NOMO-1 (cell line): ENCODE measurements at regions not wholly inside any gene's neighbourhood (a gene's known extent, or its start where the extent isn't known, plus 50 kb on each side); places are given as distances from the start of the nearest gene placed in this dataset.

Experiments used
- DNase-seq, 2 experiments: peaks; one replicate each; lab custom pipeline; 2025; ENCODE audit not compliant: unreplicated experiment in 2 of 2; lab: John Stamatoyannopoulos, UW

DNA sequence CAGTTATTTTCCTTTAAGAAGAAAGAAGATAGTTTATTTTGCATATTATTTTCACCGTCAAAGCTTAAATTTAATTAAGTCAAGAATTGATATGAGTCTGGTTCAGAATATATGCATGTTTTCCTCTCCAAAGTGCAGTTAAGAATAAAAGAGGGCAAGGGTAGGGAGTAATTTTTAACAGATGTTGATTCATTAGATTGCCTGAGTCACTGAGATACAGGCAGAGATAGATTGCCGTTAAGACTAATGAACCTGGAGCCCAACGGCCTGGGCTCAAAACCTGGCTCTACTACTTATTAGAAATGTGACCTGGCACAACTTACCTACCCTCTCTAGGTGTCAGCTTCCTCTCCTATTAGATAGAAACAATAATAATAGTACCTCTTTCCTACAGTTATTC, 1037.4 kb upstream of the PABPC4L start:
- DNase-seq: no peak

DNA sequence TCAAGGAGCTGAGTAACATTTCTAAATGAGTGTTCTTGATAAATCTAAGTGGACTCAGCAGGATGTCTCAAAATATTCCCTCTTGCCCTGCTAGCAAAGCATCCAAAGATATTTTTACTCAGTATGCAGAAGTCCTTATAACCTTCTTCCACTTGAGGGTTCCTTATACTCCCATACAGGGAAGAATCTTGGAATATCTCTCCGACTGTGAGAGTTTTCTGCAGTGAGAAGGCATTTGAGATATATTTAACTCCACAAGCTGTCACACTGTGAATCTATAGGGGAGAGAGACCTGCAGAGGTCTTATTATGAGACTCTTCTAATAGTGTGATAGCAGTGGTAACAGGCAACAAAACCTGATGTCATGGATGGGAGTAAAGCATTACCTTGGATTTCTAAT, 1034.5 kb upstream of the PABPC4L start:
- DNase-seq: no peak

- no peak for DNase-seq
Measured at GRCh38 chr4:135227842-135228241, 1026.3 kb upstream of the PABPC4L start.

DNA sequence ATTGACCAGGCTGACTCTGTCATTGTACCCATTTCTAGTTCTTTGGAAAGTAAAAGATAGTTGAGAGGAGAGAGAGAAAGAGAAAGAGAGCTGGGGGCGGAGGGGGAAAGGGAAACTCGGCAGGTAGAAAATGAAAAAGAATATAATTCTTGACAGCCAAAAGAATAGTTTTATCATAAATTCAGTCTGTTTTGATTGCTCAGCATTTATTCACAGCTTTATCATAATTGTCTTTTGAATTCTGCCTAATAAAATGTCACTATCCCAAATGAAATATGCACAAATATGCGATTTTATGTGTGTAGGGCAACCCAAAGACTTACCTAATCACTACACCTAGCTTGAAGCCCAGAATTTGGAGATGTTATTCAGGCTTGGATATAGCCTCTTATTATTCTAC, 1024.0 kb upstream of the PABPC4L start:
- DNase-seq: no peak

GRCh38 chr4:135210341-135210740, 1008.8 kb upstream of the PABPC4L start:
- DNase-seq: no peak

DNA sequence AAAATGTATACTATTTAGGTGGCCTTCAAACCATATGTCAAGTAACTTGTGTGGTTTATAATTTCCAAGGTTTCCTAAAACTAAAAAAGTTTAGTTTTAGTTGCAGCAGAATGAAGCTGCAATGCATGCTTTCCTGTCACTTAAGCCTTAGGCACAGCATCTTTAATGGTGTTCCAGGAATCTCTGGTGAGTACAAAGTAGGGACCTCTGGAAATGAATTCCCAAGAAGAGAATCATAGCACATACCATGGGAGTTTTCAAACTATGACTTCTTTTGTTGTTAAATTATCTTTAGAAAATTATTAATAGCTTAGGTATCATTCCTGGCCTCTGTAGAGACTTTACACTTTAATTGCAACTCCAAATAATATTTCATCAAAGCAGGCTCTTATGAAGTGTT, 1005.9 kb upstream of the PABPC4L start:
- DNase-seq: no peak

DNA sequence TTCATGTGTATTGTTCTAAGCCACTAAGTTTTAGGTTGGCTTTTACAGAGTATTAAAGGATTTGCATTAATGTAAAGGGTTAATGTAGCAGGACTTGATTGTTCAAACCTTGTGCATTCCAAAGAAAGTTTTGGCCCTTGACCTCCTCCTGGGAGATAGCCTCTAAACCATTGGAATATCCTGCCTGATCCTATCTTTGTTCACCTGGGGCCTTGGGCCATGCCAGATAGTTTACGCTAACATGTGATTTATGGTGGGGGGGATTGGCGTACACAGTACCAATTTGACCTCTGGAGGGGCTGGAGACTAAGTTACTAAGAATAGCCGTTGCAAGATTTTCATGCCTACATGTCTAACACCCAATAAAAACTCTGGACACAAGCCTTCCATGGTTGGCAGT, 1002.7 kb upstream of the PABPC4L start:
- DNase-seq: no peak

DNA sequence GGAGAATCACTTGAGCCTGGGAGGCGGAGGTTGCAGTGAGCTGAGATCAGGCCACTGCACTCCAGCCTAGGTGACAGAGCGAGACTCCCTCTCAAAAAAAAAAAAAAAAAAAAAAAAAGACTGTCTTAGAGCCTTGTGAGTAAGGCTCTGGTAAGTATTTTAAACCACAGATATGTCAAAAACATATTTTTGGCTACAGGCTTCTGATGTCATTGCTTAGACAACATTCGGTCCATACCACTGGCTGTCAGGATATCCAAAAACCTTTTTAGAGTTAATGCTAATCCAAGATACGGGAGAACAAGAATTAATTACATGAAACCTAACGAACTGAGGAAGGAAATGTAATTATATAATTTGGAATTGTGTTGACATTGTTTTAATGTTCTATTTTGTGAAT, 999.5 kb upstream of the PABPC4L start:
- DNase-seq: no peak

DNA sequence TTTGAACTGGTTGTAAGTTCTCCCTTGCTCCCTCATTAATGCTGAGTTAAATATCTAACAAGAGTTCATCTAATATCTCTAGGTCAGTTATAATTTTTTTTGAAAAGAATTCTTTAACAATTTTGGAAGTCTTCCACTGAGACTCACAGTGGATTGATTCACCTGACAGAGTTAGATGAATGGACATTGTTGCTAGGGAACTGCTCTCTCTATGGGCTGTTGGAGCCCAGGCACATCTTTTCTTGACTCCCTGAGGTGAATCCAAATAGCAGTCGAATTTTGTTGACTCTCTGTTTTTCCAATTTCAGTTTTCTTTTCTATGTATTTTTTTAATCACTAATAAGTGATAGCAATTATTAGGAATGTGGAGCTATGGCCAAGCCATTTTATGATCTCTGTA, 996.1 kb upstream of the PABPC4L start:
- DNase-seq: no peak

GRCh38 chr4:135194477-135194876, 992.9 kb upstream of the PABPC4L start:
- DNase-seq: no peak

DNA sequence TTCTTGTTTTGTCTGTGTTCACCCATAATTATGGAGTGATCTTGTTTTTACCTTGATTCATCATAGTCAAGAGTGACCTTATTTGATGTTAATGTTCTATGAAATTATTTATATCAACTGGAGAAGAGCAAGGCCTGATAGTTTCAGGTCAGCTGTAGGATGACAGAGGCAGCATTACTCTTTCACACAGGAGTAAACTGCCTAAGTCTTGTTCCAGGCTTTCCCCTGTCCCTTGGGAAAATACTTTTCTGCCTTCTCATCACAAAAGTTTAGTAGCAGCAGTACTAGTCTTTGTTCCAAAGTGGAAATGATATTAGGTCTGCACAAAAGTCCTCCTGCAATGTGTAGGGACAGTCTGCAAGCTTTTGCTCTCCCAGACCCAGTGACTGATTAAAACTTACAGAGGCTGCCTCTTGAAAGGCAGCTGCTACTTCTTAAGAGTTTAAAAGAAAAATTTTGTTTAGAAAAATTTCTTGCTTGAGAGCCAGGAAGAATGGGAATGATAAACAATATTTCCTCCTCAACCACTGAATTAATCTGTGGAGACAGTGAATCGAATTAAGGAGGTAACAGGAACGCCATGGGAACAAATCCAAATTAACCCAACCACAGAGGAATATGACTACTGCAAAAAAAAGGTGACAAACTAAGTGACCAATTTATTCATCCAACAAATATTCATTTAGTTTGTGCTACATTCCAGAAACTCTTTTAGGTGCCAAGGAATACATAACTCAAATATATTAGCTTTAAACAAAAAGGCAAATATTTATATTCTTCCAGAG, 991.4 kb upstream of the PABPC4L start:
- no peak for DNase-seq

- DNase-seq: no peak
Measured at GRCh38 chr4:135191596-135191995, 990.0 kb upstream of the PABPC4L start.

- DNase-seq: no peak
Measured at GRCh38 chr4:135186002-135186401, 984.4 kb upstream of the PABPC4L start.

DNA sequence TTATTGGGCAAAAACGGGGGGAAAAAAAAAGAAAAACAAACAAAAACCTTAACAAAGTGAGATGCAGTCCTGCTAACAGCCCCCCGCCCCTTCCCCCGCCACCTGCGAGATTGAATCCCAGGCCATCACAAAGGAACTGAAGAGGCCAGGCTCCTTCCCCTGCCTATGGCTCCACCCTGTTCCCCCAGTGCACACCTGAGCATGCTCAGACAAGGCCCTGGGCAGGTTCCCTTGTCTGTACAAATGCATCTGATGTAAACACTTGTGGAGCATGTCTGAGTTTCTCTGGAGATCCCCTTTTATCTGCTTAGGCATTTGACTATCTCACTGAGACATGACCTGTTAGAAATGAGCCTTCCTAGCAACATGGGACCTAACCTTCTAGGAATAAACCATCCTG, 983.7 kb upstream of the PABPC4L start:
- no peak for DNase-seq

- DNase-seq: no peak
Measured at GRCh38 chr4:135184715-135185114, 983.1 kb upstream of the PABPC4L start.

DNA sequence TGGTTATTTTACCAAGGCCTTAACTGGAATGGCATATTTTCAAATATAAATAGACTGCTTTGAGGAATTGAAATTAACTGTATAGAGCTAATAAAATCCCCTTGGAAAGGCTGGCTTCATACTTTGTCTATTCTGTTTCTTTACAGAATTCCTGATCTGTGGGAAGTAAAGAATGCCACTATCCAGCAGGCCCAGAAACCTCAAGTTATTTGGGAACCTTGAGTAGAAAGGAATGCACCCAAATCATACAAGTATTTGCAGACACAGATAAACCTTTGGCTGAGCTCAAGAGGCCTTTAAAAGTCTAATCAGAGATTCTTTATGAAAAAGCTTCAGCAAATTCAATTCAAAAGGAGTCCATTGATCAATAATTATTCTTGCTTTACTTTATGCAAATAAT, 975.7 kb upstream of the PABPC4L start:
- DNase-seq: no peak

- no peak for DNase-seq
Measured at GRCh38 chr4:135166661-135167060, 965.1 kb upstream of the PABPC4L start.

GRCh38 chr4:135164601-135165000, 963.0 kb upstream of the PABPC4L start:
- DNase-seq: no peak

DNA sequence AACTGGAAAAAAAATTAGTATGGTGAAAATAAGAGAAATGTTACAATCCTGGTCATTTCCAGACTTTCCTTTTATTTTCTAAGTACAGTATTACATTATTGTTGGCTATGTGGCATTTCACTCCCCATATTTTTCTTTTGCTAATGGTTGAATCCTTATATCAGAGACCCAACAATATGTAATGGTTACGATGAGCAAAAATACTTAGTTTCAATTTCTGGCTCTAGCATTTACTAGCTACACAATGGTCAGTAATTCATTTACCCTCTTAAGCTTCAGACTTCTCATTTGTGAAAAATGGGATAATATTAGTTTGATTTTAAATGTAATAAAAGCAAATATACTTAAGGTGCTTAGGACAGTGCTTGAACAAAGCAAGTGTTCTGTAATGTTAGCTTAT, 942.9 kb upstream of the PABPC4L start:
- no peak for DNase-seq

DNA sequence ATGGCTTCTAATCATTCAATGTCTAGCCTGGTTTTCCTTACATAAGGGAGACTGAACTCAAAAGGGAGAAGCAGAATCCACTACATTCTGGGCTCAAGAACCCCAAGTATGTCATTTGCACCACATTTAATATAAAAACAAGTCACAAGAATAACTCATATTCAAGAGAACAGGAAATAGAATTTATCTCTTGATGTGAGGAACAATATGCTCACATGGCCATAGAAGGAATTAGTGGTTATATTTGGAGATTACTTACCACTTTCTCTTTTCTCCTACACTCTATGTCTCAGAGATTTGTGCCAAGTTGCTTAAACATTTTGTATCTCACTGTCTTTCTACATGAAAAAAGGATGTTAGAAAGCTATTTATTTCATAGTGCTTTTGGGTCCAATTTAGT, 922.6 kb upstream of the PABPC4L start:
- no peak for DNase-seq

DNA sequence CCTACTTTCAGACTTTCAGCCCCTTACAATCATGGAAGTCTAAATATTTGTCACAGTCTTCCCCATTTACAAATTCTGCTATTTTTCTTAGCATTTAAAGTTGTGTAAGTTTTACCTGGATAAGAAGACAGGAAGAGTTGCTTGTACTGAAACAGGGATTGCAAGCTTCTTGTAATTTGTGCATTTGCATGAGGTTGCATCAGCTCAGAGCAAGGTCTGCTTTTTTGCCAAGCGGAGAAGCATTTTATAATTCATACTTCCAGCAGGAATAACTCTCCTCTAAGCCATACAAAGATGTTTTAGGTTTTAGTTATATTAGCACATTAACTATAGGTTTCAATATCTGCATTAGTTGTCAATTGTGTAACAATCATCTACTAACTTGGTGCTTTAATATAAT, 922.0 kb upstream of the PABPC4L start:
- no peak for DNase-seq

DNA sequence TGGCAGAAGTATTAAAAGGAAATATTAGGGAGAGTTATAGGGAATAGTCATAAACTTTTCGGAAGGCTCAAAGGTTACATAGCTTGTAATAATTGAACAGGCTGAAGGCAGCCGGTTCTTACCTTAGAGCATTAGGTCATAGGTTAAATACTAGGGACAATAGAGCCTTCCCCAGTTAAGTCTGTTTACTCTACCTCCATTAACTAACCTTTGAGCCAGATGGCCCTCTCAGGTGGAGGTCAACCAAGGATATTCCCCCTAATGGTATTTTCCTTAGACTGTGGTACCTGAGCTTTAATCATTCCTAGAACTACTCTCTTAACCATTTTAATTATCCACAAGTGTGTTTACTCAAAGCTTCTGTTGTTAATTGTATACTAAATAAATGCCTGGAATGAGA, 920.9 kb upstream of the PABPC4L start:
- DNase-seq: no peak

DNA sequence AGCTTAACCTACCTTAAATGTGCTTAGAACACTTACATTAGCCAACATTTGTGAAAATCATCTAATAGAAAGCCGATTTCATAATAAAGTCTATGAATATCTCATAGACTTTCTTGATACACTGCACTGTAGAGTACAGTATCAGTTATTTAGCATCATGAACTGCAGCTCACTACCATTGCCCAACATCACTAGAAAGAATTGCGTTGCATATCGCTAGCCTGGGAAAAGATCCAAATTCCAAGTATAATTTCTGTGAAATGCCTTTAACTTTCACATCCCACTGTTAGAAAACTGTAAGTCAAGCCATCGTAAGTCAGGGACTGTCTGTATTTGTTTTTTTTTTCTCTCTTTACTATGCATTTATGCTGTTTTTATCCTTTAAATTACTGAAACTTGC, 918.6 kb upstream of the PABPC4L start:
- DNase-seq: no peak
